Astrocyte of the spinal cord (primary cell): ENCODE measurements at regions not wholly inside any gene's neighbourhood (a gene's known extent, or its start where the extent isn't known, plus 50 kb on each side); places are given as distances from the start of the nearest gene placed in this dataset.
"Not testable (repeated sequence)": the region's sequence is repeated elsewhere in the genome, so short reads cannot be mapped to it uniquely, and the experiment has no call there.

Experiments
- DNase-seq: peaks from one replicate; pipeline ENCODE4 v3.0.0; 2011; ENCODE audit warnings: low read depth, low spot score
- H3K4me3 ChIP-seq: 2 replicates; pipeline ENCODE4 v1.5.1; 2011; ENCODE audit warnings: low read depth, mild to moderate bottlenecking, low read length, moderate library complexity
- in situ Hi-C: cut with HindIII; loops from 2 replicates; pipeline ENCODE4 v1.10.0; 2017; ENCODE audit warnings: low sequenced_read_pairs
- TF ChIP-seq, protein P1 (sequence below): IDR thresholded peaks from 2 replicates; pipeline ENCODE4 v1.5.1; 2012; ENCODE audit warnings: low read depth, mild to moderate bottlenecking, low read length, inconsistent platforms

DNA sequence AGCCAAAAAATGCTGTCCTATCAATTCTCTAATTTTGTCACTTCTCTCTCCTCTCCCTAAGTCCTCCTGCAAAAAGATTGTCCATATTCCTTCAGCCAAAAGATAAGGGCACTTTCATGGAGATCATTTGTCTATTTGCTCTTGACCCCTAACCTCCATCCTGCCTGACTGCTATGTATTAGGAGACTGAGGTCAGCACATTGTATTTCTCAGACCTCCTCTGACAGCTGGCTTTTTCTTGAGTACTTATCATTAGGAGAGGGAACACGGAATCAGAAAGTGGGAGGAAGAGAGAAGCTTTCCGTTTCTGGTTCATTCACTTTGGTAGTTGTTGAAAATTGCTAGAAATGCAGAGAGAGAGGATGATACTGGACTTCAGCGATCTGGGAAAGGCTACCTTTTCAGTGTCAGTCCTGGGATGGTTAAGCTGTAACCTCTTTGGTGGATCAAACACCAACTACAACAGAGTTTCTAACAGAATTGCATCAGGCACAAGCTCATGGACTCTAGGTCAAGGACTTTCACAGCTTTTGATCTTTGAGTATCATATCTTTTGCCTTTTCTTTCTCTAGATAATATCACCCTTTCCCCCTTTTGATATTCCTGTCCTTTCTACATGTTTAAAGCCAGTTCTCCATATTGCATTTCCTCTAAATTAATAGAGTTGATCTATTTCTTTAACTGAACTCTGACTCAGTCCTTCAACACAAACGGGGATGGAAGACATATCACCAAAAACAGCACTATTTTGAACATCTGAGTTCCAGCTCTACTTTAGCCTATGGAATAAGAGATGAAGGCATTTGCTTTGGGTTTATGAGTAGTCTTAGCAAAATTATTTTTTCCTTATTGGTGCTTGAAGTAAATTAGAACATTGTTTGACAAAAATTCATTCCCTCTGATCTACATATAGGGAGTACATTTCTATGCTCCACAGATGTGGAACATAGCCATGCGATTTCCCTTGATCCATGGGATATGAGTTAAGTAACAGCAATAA, 63.3 kb upstream of the KYNU start:
- in situ Hi-C loops = no loop called here
- DNase-seq = no peak
- H3K4me3 ChIP-seq = no peak overlapping the region
- TF ChIP-seq, protein P1, sequence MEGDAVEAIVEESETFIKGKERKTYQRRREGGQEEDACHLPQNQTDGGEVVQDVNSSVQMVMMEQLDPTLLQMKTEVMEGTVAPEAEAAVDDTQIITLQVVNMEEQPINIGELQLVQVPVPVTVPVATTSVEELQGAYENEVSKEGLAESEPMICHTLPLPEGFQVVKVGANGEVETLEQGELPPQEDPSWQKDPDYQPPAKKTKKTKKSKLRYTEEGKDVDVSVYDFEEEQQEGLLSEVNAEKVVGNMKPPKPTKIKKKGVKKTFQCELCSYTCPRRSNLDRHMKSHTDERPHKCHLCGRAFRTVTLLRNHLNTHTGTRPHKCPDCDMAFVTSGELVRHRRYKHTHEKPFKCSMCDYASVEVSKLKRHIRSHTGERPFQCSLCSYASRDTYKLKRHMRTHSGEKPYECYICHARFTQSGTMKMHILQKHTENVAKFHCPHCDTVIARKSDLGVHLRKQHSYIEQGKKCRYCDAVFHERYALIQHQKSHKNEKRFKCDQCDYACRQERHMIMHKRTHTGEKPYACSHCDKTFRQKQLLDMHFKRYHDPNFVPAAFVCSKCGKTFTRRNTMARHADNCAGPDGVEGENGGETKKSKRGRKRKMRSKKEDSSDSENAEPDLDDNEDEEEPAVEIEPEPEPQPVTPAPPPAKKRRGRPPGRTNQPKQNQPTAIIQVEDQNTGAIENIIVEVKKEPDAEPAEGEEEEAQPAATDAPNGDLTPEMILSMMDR = no peak

DNA sequence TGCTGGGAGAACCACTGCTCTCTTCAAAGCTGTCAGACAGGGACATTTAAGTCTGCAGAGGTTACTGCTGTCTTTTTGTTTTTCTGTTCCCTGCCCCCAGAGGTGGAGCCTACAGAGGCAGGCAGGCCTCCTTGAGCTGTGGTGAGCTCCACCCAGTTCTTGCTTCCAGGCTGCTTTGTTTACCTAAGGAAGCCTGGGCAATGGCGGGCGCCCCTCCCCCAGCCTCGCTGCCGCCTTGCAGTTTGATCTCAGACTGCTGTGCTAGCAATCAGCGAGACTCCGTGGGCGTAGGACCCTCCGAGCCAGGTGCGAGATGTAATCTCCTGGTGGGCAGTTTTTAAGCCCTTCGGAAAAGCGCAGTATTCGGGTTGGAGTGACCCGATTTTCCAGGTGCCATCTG, 65.8 kb upstream of the KYNU start:
- in situ Hi-C loops, DNase-seq, H3K4me3 ChIP-seq: not testable (repeated sequence)

DNA sequence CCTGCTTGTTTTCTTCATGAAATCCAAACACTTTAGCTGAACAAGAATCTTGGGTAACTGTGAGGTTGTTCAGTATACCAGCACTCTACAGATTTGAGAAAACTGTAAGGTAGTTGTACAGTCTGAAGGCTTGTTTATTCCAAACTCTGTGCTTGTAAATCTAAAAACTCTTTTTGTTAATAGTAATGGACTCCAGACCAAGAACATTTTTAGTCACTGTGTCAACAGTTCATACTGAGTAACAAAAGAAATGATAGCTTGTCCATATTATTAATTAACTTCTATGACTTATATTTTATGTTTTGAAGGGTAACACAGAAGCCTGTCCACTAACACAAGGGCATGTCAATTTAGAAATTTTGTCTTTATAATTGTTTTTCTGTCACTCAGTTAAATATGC, 72.2 kb upstream of the KYNU start:
- in situ Hi-C loops = no loop called here
- no peak overlapping the region for H3K4me3 ChIP-seq
- DNase-seq = no peak
- TF ChIP-seq, protein P1 = no peak

DNA sequence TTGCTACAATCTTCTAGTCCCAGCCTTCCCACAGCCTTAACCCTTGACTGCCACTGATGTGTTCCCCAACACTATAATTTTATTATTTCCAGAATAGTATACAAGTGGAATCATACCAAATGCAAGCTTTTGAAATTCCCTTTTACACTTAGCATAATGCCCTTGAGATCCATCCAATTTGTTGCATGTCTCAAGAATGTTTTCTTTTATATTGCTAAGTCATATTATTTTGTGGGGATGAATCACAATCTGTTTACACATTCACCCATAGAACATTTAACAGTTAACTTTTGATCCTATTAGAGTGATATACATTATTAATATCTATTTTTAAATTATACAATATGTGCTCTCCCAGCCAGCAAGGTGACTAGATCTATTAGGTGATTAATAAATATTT, 74.3 kb upstream of the KYNU start:
- in situ Hi-C loops = no loop called here
- H3K4me3 ChIP-seq = no peak overlapping the region
- TF ChIP-seq, protein P1 = no peak
- no peak for DNase-seq

DNA sequence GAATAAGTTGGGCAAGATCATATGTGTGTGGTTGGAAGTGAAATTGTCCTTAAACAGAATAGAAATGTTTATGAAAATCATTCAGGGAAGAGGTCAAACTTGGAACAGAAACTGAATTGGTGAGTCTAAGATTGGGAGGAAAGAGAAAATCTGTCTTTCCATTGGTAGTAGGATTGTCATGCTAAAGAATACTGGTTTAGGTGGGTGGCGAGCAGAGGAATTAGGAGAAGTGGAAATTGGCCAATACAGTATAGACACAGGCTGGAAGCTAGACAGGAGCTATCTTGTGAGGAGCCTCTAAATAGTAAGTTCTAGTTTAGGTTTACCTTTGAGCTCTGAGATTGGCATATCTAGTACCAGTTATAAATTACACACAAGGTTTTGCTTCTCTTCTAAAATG, 80.9 kb upstream of the KYNU start:
- in situ Hi-C loops = no loop called here
- no peak for DNase-seq
- TF ChIP-seq, protein P1 = no peak
- no peak overlapping the region for H3K4me3 ChIP-seq

DNA sequence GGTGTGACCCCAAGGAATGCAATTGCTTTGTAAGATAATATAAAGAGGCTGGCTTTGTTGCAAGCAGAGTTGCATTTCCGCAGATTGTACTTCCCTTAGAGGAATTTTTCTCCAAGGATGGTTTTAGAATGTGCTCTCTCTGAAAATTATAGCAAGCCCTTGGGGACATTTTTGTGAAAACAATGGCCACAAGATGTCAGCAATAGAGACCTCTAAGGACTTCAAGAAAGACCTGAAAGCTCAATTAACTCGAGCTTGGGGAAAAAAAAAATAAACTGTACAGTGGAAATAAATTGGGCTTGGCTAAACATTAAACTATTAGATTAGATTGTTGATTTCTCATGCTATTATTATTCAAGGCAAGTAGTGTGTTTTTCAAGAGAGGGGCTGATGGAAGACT, 81.3 kb upstream of the KYNU start:
- no peak overlapping the region for H3K4me3 ChIP-seq
- TF ChIP-seq, protein P1 = no peak
- no peak for DNase-seq
- in situ Hi-C loops = no loop called here

DNA sequence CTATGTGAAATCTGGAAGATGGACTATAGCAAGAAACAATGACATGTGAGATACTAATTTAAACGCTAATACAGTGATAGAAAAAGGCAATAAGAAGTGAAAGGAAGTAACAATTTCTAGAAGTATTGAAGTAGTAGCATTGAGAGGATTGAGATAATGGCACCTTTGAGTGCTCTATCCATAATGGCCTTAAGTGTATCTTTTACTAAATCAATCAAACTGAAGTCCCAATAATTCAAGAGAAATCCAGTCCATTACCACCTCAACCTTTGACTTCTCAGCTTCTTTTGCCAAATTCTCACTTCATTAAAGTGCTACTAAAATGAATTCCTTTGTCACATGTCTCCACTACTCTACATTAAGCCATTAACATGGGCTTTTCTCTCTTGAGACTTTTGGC, 82.6 kb upstream of the KYNU start:
- no peak for DNase-seq
- H3K4me3 ChIP-seq = no peak overlapping the region
- TF ChIP-seq, protein P1 = no peak
- in situ Hi-C loops = no loop called here

DNA sequence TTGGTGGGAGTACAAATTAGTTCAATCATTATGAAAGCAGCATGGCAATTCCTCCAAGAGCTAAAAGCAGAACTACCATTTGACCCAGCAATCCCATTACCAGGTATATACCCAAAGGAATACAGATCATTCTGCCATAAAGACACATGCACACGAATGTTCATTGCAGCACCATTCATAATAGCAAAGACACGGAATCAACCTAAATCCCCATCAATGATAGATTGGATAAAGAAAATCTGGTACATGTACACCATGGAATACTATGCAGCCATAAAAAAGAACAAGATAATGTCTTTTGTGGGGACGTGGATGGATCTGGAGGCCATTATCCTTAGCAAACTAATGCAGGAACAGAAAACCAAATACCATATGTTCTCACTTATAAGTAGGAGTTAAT, 85.1 kb upstream of the KYNU start:
- in situ Hi-C loops, H3K4me3 ChIP-seq: not testable (repeated sequence)

More for the DNA sequence above, 85.1 kb upstream of the KYNU start:
- DNase-seq = not testable (repeated sequence)
